HCT116 (cell line): ENCODE measurements at regions not wholly inside any gene's neighbourhood (a gene's known extent, or its start where the extent isn't known, plus 50 kb on each side); places are given as distances from the start of the nearest gene placed in this dataset.

ENCODE experiments used
- ATAC-seq: fragments of 200-7000 bp; cut with Tn5 transposase; 2 replicates; pipeline ENCODE4 v1.9.1; 2020; ENCODE audit warnings: mild to moderate bottlenecking, moderate library complexity
- BruUV-seq: library from RNA; stranded (reverse); fragments of 400-500 nt; replicated peaks from 2 replicates; lab custom pipeline; 2021; lab: Mats Ljungman, UMichigan
- CTCF ChIA-PET: fragments of 300-600 bp; sonication (Branson Sonifier 250); formaldehyde crosslinking; loops from one replicate; lab custom pipeline; 2021; ENCODE audit warnings: antibody characterized with exemption; lab: Charles Lee
- POLR2A ChIA-PET: fragments of 300-600, 350-600 bp; sonication (Branson Sonifier 250); formaldehyde crosslinking; loops from one replicate; lab custom pipeline; 2021; ENCODE audit warnings: antibody characterized with exemption; lab: Charles Lee
- RAD21 ChIA-PET, 2 experiments: fragments of 300-600 bp; sonication (Branson Sonifier 250); formaldehyde crosslinking; loops; one replicate each; lab custom pipeline; 2023; ENCODE audit warnings: low total read pairs in 2 of 2; ENCODE audit not compliant: uncharacterized antibody in 2 of 2, unreplicated experiment in 2 of 2, low non-redundant PET in 1 of 2; lab: Charles Lee
- DNase-seq: peaks from one replicate; pipeline ENCODE4 v3.0.0-alpha.2; 2010; ENCODE audit warnings: low read depth, low spot score
- H2AFZ ChIP-seq: fragments of 200-600 bp; shearing (Covaris generic), sonication (generic); 2 replicates; pipeline ENCODE4 v1.6.1; 2017; ENCODE audit warnings: low read depth, mixed run types, mixed read lengths, antibody characterized with exemption, low read length; ENCODE audit not compliant: poor library complexity, severe bottlenecking
- H3K27ac ChIP-seq: 2 replicates; pipeline ENCODE4 v1.5.1; 2012; ENCODE audit warnings: low read depth, low read length
- H3K27me3 ChIP-seq: fragments of 200-600 bp; sonication (generic); 2 replicates; pipeline ENCODE4 v1.6.1; 2016; ENCODE audit warnings: mixed run types, low read length, mixed read lengths; ENCODE audit not compliant: insufficient read depth
- H3K36me3 ChIP-seq, 2 experiments: fragments of 200-500 bp in 1 of 2; fragments of 200-600 bp in 1 of 2; sonication (Bioruptor generic) in 1 of 2; sonication (generic) in 1 of 2; 2 replicates each; pipeline versions ENCODE4 v1.5.1 to v1.6.1; 2014 to 2016; ENCODE audit warnings: low read length in 2 of 2, inconsistent platforms in 1 of 2, mixed read lengths in 1 of 2, mixed run types in 1 of 2; ENCODE audit not compliant: insufficient read depth in 2 of 2, control insufficient read depth in 1 of 2
- H3K4me1 ChIP-seq, 2 experiments: fragments of 200-600 bp in 1 of 2; sonication (generic) in 1 of 2; 2 replicates each; pipeline versions ENCODE4 v1.5.1 to v1.6.1; 2012 to 2017; ENCODE audit warnings: low read length in 2 of 2, inconsistent platforms in 1 of 2, mild to moderate bottlenecking in 1 of 2, mixed read lengths in 1 of 2, mixed run types in 1 of 2, moderate library complexity in 1 of 2; ENCODE audit not compliant: insufficient read depth in 2 of 2, control insufficient read depth in 1 of 2
- H3K4me2 ChIP-seq: fragments of 200-600 bp; sonication (generic); 2 replicates; pipeline ENCODE4 v1.6.1; 2017; ENCODE audit warnings: mixed run types, low read length, mixed read lengths
- H3K4me3 ChIP-seq, 2 experiments: fragments of 200-600 bp in 1 of 2; sonication (generic) in 1 of 2; replicated peaks in 1 of 2; 2 replicates each; pipeline ENCODE4 v1.5.1; 2011 to 2016; ENCODE audit warnings: low read length in 2 of 2, control low read depth in 1 of 2, low read depth in 1 of 2, mild to moderate bottlenecking in 1 of 2, mixed read lengths in 1 of 2, mixed run types in 1 of 2
- H3K79me2 ChIP-seq: fragments of 200-600 bp; sonication (generic); 2 replicates; pipeline ENCODE4 v1.6.1; 2017; ENCODE audit warnings: mild to moderate bottlenecking, mixed run types, low read length, moderate library complexity, mixed read lengths; ENCODE audit not compliant: insufficient read depth
- H3K9ac ChIP-seq: fragments of 200-600 bp; sonication (generic); 2 replicates; pipeline ENCODE4 v1.6.1; 2016; ENCODE audit warnings: low read length, mixed read lengths
- H3K9me2 ChIP-seq: fragments of 200-600 bp; sonication (generic), shearing (Covaris generic); 2 replicates; pipeline ENCODE4 v1.6.1; 2017; ENCODE audit warnings: mixed run types, mild to moderate bottlenecking, moderate library complexity; ENCODE audit not compliant: insufficient read depth
- H3K9me3 ChIP-seq, 2 experiments: fragments of 200-500 bp in 1 of 2; fragments of 200-600 bp in 1 of 2; sonication (Bioruptor generic) in 1 of 2; sonication (generic) in 1 of 2; 2 replicates each; pipeline ENCODE4 v1.6.1; 2014 to 2017; ENCODE audit warnings: low read length in 2 of 2, mixed read lengths in 2 of 2, inconsistent platforms in 1 of 2, low read depth in 1 of 2, mild to moderate bottlenecking in 1 of 2, mixed run types in 1 of 2, moderate library complexity in 1 of 2; ENCODE audit not compliant: control insufficient read depth in 1 of 2, insufficient read depth in 1 of 2
- H4K20me1 ChIP-seq: fragments of 200-600 bp; sonication (generic), shearing (Covaris generic); 2 replicates; pipeline ENCODE4 v1.6.1; 2017; ENCODE audit warnings: mixed run types, mild to moderate bottlenecking, moderate library complexity; ENCODE audit not compliant: insufficient read depth
- EZH2 ChIP-seq: fragments of 200-600 bp; sonication (generic); IDR thresholded peaks from 2 replicates; pipeline ENCODE4 v1.6.1; 2017; ENCODE audit warnings: antibody characterized with exemption, mixed run types
- EZH2phosphoT487 ChIP-seq: fragments of 200-600 bp; IDR thresholded peaks from 2 replicates; pipeline ENCODE4 v1.6.1; 2018; ENCODE audit warnings: antibody characterized with exemption, borderline replicate concordance
- FOSL1 ChIP-seq: IDR thresholded peaks from 2 replicates; pipeline ENCODE4 v1.6.1; 2012; ENCODE audit warnings: low read depth
- JUND ChIP-seq: IDR thresholded peaks from 2 replicates; pipeline ENCODE4 v1.6.1; 2012
- MAX ChIP-seq: IDR thresholded peaks from 2 replicates; pipeline ENCODE4 v1.6.1; 2012
- POLR2A ChIP-seq: IDR thresholded peaks from 2 replicates; pipeline ENCODE4 v1.7.0; 2011; ENCODE audit warnings: borderline replicate concordance; ENCODE audit not compliant: insufficient read depth, insufficient read length; ENCODE audit errors: extremely low read depth
- RAD21 ChIP-seq: IDR thresholded peaks from 2 replicates; pipeline ENCODE4 v1.6.1; 2012; ENCODE audit warnings: low read depth, mild to moderate bottlenecking
- TCF7L2 ChIP-seq: IDR thresholded peaks from 2 replicates; pipeline ENCODE4 v1.7.0; 2011; ENCODE audit warnings: borderline replicate concordance, inconsistent platforms; ENCODE audit not compliant: insufficient read depth, insufficient read length; ENCODE audit errors: extremely low read depth
- intact Hi-C: fragments of 100-400 bp; cut with micrococcal nuclease; formaldehyde crosslinking; loops from 2 replicates; pipeline ENCODE4 v1.10.0; 2022

GRCh38 chr9:12502520-12502919 lies 190.7 kb upstream of the TYRP1 start:
- H2AFZ ChIP-seq, result no peak overlapping the region
- no peak for TF ChIP-seq TCF7L2
- TF ChIP-seq EZH2, result no peak
- no peak for TF ChIP-seq EZH2phosphoT487
- no peak for TF ChIP-seq JUND
- H3K27me3 ChIP-seq, result no peaks in the 10 kb centered on the region
- ATAC-seq (no peak), DNase-seq (no peak)
- no peak overlapping the region for H3K27ac ChIP-seq
- no peaks in the 10 kb centered on the region for H3K79me2 ChIP-seq
- no TSS peak for BruUV-seq
- no peaks in the 10 kb centered on the region; a peak in 1 of 4 replicates for H3K9me3 ChIP-seq
- CTCF ChIA-PET, result no interaction called here
- H3K9ac ChIP-seq, result no peak overlapping the region
- no peaks in the 10 kb centered on the region for H3K36me3 ChIP-seq
- H3K4me2 ChIP-seq, result no peak overlapping the region
- RAD21 ChIA-PET, result no interaction called here
- POLR2A ChIA-PET, result no interaction called here
- H4K20me1 ChIP-seq, result no peaks in the 10 kb centered on the region
- no peak overlapping the region for H3K4me3 ChIP-seq
- H3K4me1 ChIP-seq, result no peaks in the 10 kb centered on the region
- H3K9me2 ChIP-seq, result no peaks in the 10 kb centered on the region
- intact Hi-C loops, result no loop called here

DNA sequence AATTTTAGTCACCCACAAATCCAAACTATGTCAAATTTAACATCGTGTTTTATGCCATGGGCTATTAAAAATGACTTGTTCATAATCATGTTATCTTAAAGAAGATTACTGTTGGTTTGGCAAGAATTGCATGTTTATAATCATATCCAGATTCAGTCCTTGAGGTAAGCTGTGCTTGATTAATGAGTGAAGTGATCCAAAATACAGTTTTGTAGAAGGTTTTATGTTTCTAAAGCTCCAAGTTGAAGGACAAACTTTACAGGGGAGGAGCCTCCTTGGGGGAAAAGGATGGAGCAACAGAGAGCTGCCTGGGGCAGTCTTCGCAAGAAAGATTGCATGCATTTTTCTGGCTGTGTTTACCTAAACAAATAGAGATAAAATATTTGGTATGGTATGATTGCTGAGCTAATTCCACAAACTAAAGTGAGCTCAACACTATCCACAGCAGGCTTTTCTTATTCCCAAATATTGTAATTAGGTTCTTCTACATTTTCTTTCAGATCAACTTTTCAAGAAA lies 189.5 kb upstream of the TYRP1 start:
- no peaks in the 10 kb centered on the region for H3K36me3 ChIP-seq
- H3K79me2 ChIP-seq, result no peaks in the 10 kb centered on the region
- H3K9me2 ChIP-seq, result no peaks in the 10 kb centered on the region
- CTCF ChIA-PET, result no interaction called here
- no peaks in the 10 kb centered on the region for H3K27me3 ChIP-seq
- no TSS peak for BruUV-seq
- H3K4me1 ChIP-seq, result no peaks in the 10 kb centered on the region
- H3K27ac ChIP-seq, result no peak overlapping the region
- intact Hi-C loops, result no loop called here
- POLR2A ChIA-PET, result no interaction called here
- no peak overlapping the region for H3K4me2 ChIP-seq
- no peaks in the 10 kb centered on the region for H4K20me1 ChIP-seq
- H3K4me3 ChIP-seq, result no peak overlapping the region
- TF ChIP-seq FOSL1 (no peak), POLR2A (no peak), MAX (no peak), RAD21 (no peak), EZH2 (no peak)
- no peak overlapping the region for H3K9ac ChIP-seq
- ATAC-seq (no peak), DNase-seq (no peak)
- RAD21 ChIA-PET, result no interaction called here
- H2AFZ ChIP-seq, result no peak overlapping the region
- H3K9me3 ChIP-seq, result no peaks in the 10 kb centered on the region; a peak in 1 of 4 replicates
